COR-L47 (cell line): ENCODE measurements at regions not wholly inside any gene's neighbourhood (a gene's known extent, or its start where the extent isn't known, plus 50 kb on each side); places are given as distances from the start of the nearest gene placed in this dataset.

Experiments
- DNase-seq: peaks from one replicate; lab custom pipeline; 2025; lab: John Stamatoyannopoulos, UW

DNA sequence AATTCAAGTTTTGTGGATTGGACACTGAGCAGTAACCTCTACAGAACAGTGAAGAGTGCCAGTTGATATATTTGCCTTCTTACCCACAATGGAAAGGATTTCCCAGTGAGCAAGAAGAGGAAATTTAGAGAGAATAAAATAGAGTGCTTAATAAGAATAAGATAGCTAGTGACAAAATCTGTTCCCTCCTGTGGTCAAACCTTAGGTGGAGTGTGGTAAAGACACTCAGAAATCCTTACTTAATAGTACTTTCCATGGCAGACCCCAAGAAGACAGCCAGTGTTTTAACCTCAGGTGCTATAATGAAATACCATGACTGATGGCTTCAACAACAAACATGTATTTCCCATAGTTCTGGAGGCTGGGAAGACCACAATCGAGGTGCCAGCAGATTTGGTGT is 108.4 kb upstream of the TNFAIP3 start:
- DNase-seq, result no peak

DNA sequence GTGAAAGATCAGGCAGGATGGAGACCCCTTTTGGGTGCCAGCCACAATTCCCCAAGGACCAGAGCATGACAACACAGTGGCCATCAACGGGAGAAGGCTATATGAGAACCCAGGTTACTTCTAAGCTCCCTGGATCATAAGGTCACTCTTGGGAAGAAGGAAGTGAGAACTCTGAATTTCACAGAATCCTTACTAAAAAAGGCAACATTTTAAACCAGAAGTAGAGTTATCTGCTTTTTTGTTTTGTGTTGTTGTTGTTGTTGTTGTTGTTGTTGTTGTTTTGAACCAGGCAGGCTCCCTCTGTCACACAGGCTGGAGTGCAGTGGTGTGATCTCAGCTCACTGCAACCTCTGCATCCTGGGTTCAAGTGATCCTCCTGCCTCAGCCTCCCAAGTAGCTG is 107.4 kb upstream of the TNFAIP3 start:
- DNase-seq, result no peak

DNA sequence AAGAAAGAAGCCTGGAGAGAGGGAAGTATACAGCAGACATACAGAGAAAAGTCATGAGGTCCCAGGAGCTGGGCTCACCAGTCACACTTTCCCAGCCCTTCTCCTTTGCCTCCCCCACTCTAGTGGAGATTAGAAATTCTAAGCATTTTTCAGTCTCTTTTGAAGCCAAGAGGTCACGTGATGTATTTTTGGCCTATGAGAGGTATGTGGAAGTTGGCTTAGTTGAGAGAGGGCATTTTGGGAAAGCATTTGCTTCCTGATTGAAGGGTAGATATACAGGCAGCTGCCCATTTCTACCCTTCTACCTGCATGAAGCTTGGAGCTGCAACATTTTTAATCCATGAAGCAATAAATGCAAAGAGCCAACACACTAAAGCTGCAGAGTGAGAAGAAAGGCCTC is 106.0 kb upstream of the TNFAIP3 start:
- DNase-seq, result no peak

- no peak for DNase-seq
Measured at GRCh38 chr6:137761487-137761886, 105.6 kb upstream of the TNFAIP3 start.

DNA sequence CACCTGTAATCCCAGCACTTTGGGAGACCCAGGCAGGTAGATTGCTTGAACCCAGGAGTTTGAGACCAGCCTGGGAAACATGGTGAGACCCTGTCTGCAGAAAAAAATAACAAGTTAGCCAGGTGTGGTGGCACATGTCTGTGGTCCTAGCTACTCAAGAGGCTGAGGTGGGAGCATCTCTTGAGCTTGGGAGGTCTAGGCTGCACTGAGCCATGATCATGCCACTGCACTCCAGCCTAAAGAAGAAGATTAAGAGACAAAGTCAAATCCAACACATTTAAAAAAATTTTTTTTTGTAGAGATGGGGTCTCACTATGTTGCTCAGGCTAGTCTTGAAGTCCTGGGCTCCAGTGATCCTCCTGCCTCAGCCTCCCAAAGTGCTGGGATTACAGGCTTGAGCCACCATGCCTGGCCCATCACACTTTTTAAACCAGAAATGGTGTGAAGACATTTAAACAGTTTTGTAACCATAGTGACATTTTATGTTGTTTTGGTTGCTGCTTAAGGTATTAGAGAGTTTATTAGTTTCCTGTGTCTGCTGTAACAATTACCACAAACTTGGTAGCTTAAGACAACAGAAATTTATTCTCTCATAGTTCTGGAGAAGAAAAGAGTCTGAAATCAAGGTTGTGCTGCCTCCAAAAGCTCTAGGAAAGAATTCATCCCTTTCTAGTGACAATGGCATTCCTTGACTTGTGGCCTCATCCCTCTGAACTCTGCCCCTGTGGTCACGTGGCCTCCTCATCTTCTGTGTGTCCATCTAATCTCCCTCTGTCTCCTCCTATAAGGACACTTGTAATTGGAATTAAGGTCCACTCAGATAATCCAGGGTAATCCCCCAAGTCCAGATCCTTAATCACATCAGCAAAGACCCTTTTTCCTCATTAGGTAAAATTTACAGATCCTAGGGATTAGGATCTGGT is 104.6 kb upstream of the TNFAIP3 start:
- no peak for DNase-seq

DNA sequence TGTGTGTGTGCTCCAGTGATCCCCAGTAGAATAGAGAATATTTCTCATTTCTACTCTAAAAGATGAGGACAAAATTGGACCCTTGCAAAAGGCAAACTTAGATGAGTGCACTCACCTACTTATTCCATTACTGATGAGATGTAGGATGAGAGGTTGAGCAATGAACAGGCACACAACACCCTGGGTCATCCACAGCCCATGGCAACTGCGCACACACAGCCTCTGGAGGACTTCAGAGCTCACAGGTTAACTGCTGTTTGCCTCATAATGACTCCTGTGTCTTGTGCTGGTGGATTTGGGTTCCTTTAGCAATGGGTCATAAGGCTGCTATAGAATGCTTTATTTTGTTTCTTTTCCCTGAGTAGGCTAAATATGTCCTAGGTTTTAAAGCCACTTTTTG is 103.6 kb upstream of the TNFAIP3 start:
- DNase-seq, result no peak

GRCh38 chr6:137763886-137764285 is 103.2 kb upstream of the TNFAIP3 start:
- DNase-seq, result no peak

- DNase-seq, result no peak
Measured at GRCh38 chr6:137764464-137764863, 102.6 kb upstream of the TNFAIP3 start.

DNA sequence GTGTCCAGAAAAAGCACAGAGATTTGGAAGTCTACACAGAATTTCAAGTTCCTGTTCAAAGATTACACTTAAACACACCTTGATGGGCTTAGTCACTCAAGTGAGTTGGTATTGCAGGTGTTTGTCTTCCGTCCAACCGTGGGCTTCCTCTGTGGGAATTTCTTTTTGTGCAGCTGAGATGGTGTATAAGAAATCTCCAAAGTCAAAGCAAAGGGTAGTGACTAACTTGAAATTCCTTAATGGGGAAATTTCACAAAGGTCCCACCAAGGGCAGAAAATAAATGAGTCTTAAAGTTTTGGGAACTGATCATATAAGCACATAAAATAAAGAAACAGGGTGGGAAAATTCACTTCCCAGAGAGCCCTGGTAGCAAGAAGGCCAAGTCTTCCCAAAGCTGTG is 102.0 kb upstream of the TNFAIP3 start:
- no peak for DNase-seq

- DNase-seq, result no peak
Measured at GRCh38 chr6:137766596-137767370, 100.3 kb upstream of the TNFAIP3 start.

- no peak for DNase-seq
Measured at GRCh38 chr6:137767465-137767864, 99.6 kb upstream of the TNFAIP3 start.

DNA sequence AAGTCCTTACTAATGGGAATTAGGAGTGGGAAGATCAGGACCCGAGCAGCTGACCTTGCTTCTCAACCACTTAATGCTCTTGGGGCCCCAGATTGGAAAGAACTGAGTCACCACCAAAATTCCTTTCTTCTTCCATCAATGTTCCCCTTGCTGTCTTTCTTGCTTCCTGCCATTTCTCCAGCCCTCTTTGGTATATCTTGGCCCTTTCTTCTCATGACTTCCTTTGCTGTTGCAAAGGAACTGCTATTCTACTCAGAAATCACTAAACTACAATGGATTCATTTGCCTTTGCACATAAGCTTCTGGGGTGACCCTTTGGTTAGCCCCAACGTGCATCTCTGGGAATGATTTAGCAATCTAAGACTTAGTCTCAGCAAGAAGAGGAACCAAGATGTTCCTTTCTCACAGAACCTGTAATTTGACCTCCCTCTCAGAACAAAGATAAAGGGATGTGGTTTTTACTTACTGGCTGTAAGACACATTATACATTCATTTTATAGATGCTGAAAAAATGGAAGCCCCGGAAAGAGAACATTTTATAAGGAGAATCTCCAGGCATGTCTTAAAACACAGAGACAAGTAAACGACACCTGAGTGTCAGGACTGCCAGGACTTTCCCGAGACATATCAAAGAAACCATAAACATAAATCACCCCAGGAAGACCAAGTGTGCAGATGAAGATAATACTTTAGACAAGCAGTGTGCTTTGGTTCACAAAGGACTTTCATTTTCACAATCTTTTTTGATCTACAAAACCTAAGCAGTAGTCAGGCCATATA is 99.0 kb upstream of the TNFAIP3 start:
- no peak for DNase-seq

DNA sequence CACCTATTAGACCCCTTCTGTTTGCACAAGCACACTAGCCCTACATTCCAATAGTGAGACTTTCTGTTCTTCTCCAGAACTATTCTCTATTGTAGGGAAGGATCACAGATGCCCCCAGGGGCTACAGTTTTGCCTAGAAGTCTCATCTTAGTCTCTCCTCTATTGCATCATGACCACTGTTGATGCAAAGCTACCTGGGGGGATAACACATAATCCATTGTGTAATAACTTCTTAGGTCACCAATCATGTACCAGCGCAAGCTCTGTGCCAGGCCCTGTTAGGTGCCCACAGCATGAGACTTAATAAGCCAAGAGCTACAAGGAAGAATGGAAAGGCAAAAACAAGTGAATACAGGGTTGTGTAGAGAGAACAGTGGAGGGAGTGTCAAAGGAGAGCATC is 98.1 kb upstream of the TNFAIP3 start:
- DNase-seq, result no peak

DNA sequence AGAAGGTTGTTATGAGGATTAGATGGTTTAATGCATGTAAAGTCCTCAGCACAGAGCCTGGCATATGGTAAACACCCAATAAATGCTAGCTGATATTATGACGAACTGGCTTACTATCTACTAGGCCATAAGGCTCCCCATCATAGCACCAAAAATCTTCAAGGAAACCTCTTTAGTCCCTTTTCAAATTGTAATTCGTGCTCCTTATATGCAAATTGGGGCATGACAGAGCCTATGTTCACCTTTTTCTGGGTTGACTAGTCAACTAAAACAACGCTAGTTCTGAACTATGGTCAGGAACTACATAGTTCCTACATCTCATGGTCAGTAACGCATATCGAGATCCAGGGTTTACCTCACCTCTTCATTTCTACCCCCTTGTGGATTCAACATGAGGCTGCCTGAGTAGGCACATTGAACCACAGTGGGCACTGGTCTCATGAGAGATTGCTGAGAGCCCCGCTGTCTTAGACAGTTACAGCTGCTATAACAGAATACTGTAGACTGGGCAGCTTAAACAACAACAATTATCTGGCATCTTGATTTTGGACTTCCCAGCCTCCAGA is 97.2 kb upstream of the TNFAIP3 start:
- no peak for DNase-seq

DNA sequence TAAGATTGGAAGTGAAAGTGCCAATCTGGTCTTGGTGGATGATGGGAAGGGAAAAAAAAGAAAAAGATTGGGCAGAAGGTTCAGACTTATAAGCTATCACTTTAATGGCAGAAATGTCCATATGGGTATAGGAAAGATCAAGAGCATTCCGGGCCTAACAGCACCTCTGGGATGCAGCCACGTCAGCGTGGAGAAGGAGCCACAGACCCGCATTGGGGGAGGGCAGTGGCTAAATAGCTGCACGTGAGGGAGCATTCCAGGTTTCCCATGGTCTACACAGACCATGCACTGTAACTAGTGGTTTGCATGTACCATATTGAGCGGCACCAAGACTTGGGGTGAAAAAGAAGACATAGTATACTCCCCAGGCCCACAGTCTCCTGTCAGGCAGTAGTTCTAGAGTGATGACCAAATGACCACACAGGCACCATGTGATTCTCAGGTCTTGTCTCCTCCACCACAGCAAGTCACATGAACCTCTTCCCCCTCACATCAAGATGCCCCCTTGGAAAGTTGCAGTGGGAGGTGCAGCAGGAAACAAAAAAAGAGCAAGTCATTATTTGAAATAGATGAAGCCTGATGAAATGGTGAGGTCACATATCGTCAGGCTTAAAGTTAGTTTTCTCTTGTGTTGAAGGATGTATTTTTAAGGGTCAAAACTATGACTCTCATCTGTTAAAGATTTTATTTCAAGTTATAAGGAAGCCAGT is 94.4 kb upstream of the TNFAIP3 start:
- DNase-seq, result no peak

- no peak for DNase-seq
Measured at GRCh38 chr6:137775227-137775626, 91.8 kb upstream of the TNFAIP3 start.

DNA sequence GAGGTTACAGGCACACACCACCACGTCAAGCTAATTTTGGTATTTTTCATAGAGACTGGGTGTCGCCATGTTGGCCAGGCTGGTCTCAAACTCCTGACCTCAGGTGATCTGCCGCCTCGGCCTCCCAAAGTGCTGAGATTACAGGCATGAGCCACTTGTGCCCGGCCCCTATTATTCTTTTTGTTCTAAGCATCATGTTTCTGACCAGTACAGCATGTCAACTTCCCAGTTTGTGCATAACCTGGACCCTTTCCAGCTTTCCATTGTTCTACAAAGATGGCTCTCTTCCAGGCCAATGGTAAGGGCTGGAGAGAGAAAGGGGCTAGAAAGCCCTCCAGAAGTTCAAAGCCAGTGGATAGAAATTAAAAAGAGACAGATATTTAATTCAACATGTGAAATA is 91.3 kb upstream of the TNFAIP3 start:
- no peak for DNase-seq

- no peak for DNase-seq
Measured at GRCh38 chr6:137776256-137776655, 90.8 kb upstream of the TNFAIP3 start.

DNA sequence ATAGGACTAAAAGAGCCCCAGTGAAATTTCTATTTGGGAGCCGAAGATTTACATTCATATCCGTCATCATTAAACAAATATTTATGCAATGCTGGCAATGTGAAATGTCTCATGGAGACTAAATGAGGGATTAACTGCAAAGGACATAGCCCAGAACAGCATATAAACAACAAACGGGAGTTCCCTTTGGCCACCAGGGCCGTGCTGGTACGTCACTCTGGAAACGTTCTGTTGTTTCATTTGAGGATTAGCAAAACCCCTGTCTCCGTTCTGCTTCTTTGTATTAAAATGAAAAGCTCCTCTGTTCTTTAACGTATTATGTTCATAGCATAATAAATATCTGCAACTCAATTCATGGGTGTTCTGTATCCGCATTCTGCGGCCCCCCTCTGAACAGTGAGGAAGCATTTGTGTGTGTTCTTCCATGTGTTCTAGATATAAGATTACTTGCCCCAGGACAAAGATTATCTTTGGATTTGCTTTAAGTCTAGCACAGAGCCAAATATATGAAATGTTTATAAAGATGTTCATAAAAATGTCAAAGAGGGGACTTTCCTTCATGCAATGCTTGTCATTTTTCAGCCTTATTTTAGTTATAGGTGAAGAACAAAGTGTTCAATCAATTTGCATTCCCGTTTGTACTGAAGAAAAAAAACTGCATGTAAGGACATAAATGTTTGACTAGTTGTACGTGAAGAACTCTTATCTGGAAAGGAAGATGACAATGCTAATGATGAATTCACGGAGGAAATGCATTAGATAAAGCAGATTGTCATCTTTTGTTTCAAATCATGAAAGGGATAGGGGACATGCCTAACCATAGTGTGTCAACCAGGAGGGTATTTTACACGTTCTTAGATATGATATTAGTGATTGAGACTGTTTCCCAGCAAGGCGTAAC is 90.0 kb upstream of the TNFAIP3 start:
- DNase-seq, result no peak

GRCh38 chr6:137777687-137778075 is 89.4 kb upstream of the TNFAIP3 start:
- no peak for DNase-seq
